Panc1 (cell line): ENCODE measurements at regions not wholly inside any gene's neighbourhood (a gene's known extent, or its start where the extent isn't known, plus 50 kb on each side); places are given as distances from the start of the nearest gene placed in this dataset.

Experiments
- POLR2AphosphoS5 ChIP-seq: IDR thresholded peaks from 2 replicates; pipeline ENCODE4 v1.6.1; 2012; ENCODE audit warnings: mild to moderate bottlenecking, low read depth, low read length, moderate library complexity
- REST ChIP-seq, 2 experiments: IDR thresholded peaks; 2 replicates each; pipeline ENCODE4 v1.6.1; 2011 to 2012; ENCODE audit warnings: low read depth in 2 of 2, control low read depth in 1 of 2, low read length in 1 of 2, mild to moderate bottlenecking in 1 of 2, moderate library complexity in 1 of 2; ENCODE audit not compliant: insufficient read depth in 1 of 2
- SIN3A ChIP-seq: IDR thresholded peaks from 2 replicates; pipeline ENCODE4 v1.6.1; 2012; ENCODE audit warnings: low read depth, mild to moderate bottlenecking, low read length, moderate library complexity, borderline replicate concordance; ENCODE audit not compliant: insufficient read depth
- TCF7L2 ChIP-seq: IDR thresholded peaks from 2 replicates; pipeline ENCODE4 v1.6.1; 2011; ENCODE audit warnings: mild to moderate bottlenecking, low read depth, low read length, inconsistent platforms
- TF ChIP-seq, protein P1 (sequence below): fragments of 450-650 bp; IDR thresholded peaks from 2 replicates; pipeline ENCODE4 v1.5.1; 2017; ENCODE audit warnings: mild to moderate bottlenecking

GRCh38 chr7:436367-437128 lies 83.1 kb downstream of the PDGFA start:
- TF ChIP-seq, protein P1, sequence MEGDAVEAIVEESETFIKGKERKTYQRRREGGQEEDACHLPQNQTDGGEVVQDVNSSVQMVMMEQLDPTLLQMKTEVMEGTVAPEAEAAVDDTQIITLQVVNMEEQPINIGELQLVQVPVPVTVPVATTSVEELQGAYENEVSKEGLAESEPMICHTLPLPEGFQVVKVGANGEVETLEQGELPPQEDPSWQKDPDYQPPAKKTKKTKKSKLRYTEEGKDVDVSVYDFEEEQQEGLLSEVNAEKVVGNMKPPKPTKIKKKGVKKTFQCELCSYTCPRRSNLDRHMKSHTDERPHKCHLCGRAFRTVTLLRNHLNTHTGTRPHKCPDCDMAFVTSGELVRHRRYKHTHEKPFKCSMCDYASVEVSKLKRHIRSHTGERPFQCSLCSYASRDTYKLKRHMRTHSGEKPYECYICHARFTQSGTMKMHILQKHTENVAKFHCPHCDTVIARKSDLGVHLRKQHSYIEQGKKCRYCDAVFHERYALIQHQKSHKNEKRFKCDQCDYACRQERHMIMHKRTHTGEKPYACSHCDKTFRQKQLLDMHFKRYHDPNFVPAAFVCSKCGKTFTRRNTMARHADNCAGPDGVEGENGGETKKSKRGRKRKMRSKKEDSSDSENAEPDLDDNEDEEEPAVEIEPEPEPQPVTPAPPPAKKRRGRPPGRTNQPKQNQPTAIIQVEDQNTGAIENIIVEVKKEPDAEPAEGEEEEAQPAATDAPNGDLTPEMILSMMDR = no peak
- TF ChIP-seq POLR2AphosphoS5 (no peak), REST (IDR thresholded peaks at IDR 0.05; ENCODE audit: insufficient read depth in 1 of 2, low read depth in 2 of 2, low read length in 1 of 2) (no peak), SIN3A (no peak), TCF7L2 (no peak)
